ENCODE measurements at regions not wholly inside any gene's neighbourhood (a gene's known extent, or its start where the extent isn't known, plus 50 kb on each side); places are given as distances from the start of the nearest gene placed in this dataset.

DNA sequence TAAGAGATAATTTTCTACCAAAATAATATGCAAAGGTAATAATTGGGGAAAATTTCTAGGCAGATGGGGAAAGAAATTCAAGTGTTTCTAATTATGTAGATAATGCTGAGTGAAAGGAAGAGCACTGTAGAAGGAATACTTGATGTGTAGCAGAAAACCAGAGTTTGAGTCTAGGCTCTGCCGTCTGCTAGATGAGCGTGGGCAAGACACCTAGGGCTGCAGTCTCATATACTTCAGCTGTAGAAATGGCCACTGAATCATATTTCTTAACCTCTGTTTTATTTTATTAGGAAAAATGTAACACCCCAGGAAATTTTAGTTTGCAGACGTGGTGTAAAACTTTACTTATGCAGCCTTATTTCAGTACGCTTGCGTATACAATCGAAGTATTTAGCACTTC lies 59.8 kb upstream of the SLC38A2 start:
- no peak for DNase-seq (ENCODE audit: low read depth in 1 of 2, low spot score in 1 of 2)

- DNase-seq (ENCODE audit: low read depth in 1 of 2, low spot score in 1 of 2) = no peak
Observed at GRCh38 chr12:46430340-46430948, 57.9 kb upstream of the SLC38A2 start.

All from activated T-helper 1 cell treated with anti-CD3 and anti-CD28 coated beads, Interleukin-2, amount 50 U/mL, for 16 hours (primary cell).